Fibroblast of villous mesenchyme (primary cell): ENCODE measurements at regions not wholly inside any gene's neighbourhood (a gene's known extent, or its start where the extent isn't known, plus 50 kb on each side); places are given as distances from the start of the nearest gene placed in this dataset.
A peak's percentile ranks its signal among the peaks of the same experiment; 100 is the strongest.

Experiments
- DNase-seq: peaks from one replicate; pipeline ENCODE4 v3.0.0-alpha.2; 2010; ENCODE audit warnings: low read depth
- H3K4me3 ChIP-seq: 2 replicates; pipeline ENCODE4 v1.5.1; 2011; ENCODE audit warnings: low read depth, mild to moderate bottlenecking, low read length
- CTCF ChIP-seq: IDR thresholded peaks from 2 replicates; pipeline ENCODE4 v1.5.1; 2012; ENCODE audit warnings: low read depth, mild to moderate bottlenecking, low read length; ENCODE audit not compliant: insufficient read depth

- no peak for TF ChIP-seq CTCF
- H3K4me3 ChIP-seq, result no peak overlapping the region
- DNase-seq, result no peak
These were observed 604.6 kb downstream of the RAB28 start for GRCh38 chr4:12879496-12879895.

GRCh38 chr4:12875640-12876243, 608.4 kb downstream of the RAB28 start:
- TF ChIP-seq CTCF, result no peak
- no peak for DNase-seq
- no peak overlapping the region for H3K4me3 ChIP-seq

- no peak overlapping the region for H3K4me3 ChIP-seq
- TF ChIP-seq CTCF, result no peak
- no peak for DNase-seq
These were observed 610.8 kb downstream of the RAB28 start for GRCh38 chr4:12873351-12873750.

GRCh38 chr4:12861422-12861821, 622.7 kb downstream of the RAB28 start:
- no peak overlapping the region for H3K4me3 ChIP-seq
- DNase-seq, result no peak
- TF ChIP-seq CTCF, result no peak

GRCh38 chr4:12852338-12853307, 631.5 kb downstream of the RAB28 start:
- TF ChIP-seq CTCF, result peak; percentile 65
- H3K4me3 ChIP-seq, result no peak overlapping the region
- peak; percentile 74 for DNase-seq

- DNase-seq, result no peak
- TF ChIP-seq CTCF, result no peak
- no peak overlapping the region for H3K4me3 ChIP-seq
These were observed 637.8 kb downstream of the RAB28 start for GRCh38 chr4:12846368-12846767.
